Astrocyte (in vitro differentiated cells and primary cell): ENCODE measurements at regions not wholly inside any gene's neighbourhood (a gene's known extent, or its start where the extent isn't known, plus 50 kb on each side); places are given as distances from the start of the nearest gene placed in this dataset.

ENCODE experiments used
- DNase-seq: peaks from one replicate; pipeline ENCODE4 v3.0.0-alpha.2; 2010; ENCODE audit warnings: low read depth
- FAIRE-seq: peaks from 2 replicates; lab custom pipeline; 2011; peaks lifted over from hg19 to GRCh38; lab: Jason Lieb, UNC
- H2AFZ ChIP-seq: 2 replicates; pipeline ENCODE4 v1.6.0; 2012; ENCODE audit warnings: low read depth, low read length, inconsistent platforms
- H3K27ac ChIP-seq: 2 replicates; pipeline ENCODE4 v1.5.1; 2011; ENCODE audit warnings: low read depth, low read length, inconsistent platforms
- H3K27me3 ChIP-seq: 2 replicates; pipeline ENCODE4 v1.6.0; 2011; ENCODE audit warnings: low read length, inconsistent platforms; ENCODE audit not compliant: insufficient read depth
- H3K36me3 ChIP-seq: 2 replicates; pipeline ENCODE4 v1.5.1; 2011; ENCODE audit warnings: low read length, inconsistent platforms; ENCODE audit not compliant: insufficient read depth
- H3K4me1 ChIP-seq: 2 replicates; pipeline ENCODE4 v1.5.1; 2011; ENCODE audit warnings: low read length, inconsistent platforms; ENCODE audit not compliant: insufficient read depth
- H3K4me2 ChIP-seq: 2 replicates; pipeline ENCODE4 v1.6.0; 2012; ENCODE audit warnings: low read length, inconsistent platforms
- H3K4me3 ChIP-seq: 2 replicates; pipeline ENCODE4 v1.5.1; 2011; ENCODE audit warnings: low read depth, mild to moderate bottlenecking, low read length, inconsistent platforms; ENCODE audit not compliant: insufficient read depth
- H3K79me2 ChIP-seq: 2 replicates; pipeline ENCODE4 v1.6.0; 2012; ENCODE audit warnings: mild to moderate bottlenecking, low read length, inconsistent platforms; ENCODE audit not compliant: insufficient read depth
- H3K9ac ChIP-seq: 2 replicates; pipeline ENCODE4 v1.6.0; 2012; ENCODE audit warnings: mild to moderate bottlenecking, low read length, inconsistent platforms
- H3K9me3 ChIP-seq: 2 replicates; pipeline ENCODE4 v1.5.1; 2012; ENCODE audit warnings: low read depth, mild to moderate bottlenecking, low read length, inconsistent platforms; ENCODE audit not compliant: insufficient read depth
- H4K20me1 ChIP-seq: 2 replicates; pipeline ENCODE4 v1.6.0; 2012; ENCODE audit warnings: low read length, inconsistent platforms; ENCODE audit not compliant: insufficient read depth
- H3K27ac Mint-ChIP-seq: one replicate; pipeline ENCODE4 v1.8.0; 2021; ENCODE audit warnings: mild to moderate bottlenecking, mixed read lengths; ENCODE audit not compliant: unreplicated experiment
- H3K27me3 Mint-ChIP-seq: one replicate; pipeline ENCODE4 v1.8.0; 2021; ENCODE audit warnings: low read depth, mixed read lengths; ENCODE audit not compliant: unreplicated experiment
- H3K36me3 Mint-ChIP-seq: one replicate; pipeline ENCODE4 v1.8.0; 2021; ENCODE audit warnings: low read depth, mixed read lengths; ENCODE audit not compliant: unreplicated experiment
- H3K4me1 Mint-ChIP-seq: one replicate; pipeline ENCODE4 v1.8.0; 2021; ENCODE audit warnings: low read depth, mixed read lengths; ENCODE audit not compliant: unreplicated experiment
- H3K4me3 Mint-ChIP-seq: one replicate; pipeline ENCODE4 v1.8.0; 2021; ENCODE audit warnings: mild to moderate bottlenecking, moderate library complexity, mixed read lengths; ENCODE audit not compliant: unreplicated experiment
- H3K9me3 Mint-ChIP-seq: one replicate; pipeline ENCODE4 v1.8.0; 2021; ENCODE audit warnings: mild to moderate bottlenecking, mixed read lengths; ENCODE audit not compliant: unreplicated experiment
- CTCF ChIP-seq: IDR thresholded peaks from 2 replicates; pipeline ENCODE4 v1.5.1; 2011; ENCODE audit warnings: low read depth, mild to moderate bottlenecking, inconsistent platforms, low read length, moderate library complexity; ENCODE audit not compliant: insufficient read depth
- EZH2 ChIP-seq: IDR thresholded peaks from 2 replicates; pipeline ENCODE4 v1.6.1; 2012; ENCODE audit warnings: mild to moderate bottlenecking, low read length, inconsistent platforms; ENCODE audit not compliant: insufficient read depth

GRCh38 chr3:78279091-78279490 lies 1239.2 kb downstream of the ROBO2 start:
- H3K9ac ChIP-seq = no peak overlapping the region
- TF ChIP-seq EZH2 (no peak), CTCF (no peak)
- Mint-ChIP-seq H3K4me3 (no peak overlapping the region), H3K27me3 (no peaks in the 10 kb centered on the region), H3K9me3 (no peaks in the 10 kb centered on the region), H3K36me3 (no peaks in the 10 kb centered on the region), H3K27ac (no peak overlapping the region), H3K4me1 (no peaks in the 10 kb centered on the region)
- H3K36me3 ChIP-seq = no peaks in the 10 kb centered on the region
- no peaks in the 10 kb centered on the region for H4K20me1 ChIP-seq
- H3K4me1 ChIP-seq = no peaks in the 10 kb centered on the region
- DNase-seq (no peak), FAIRE-seq (no peak)
- H3K79me2 ChIP-seq = no peaks in the 10 kb centered on the region
- peak overlapping the region; percentile 17 for H2AFZ ChIP-seq
- no peaks in the 10 kb centered on the region for H3K9me3 ChIP-seq
- H3K27ac ChIP-seq = no peak overlapping the region
- H3K27me3 ChIP-seq = no peaks in the 10 kb centered on the region
- no peak overlapping the region for H3K4me2 ChIP-seq
- H3K4me3 ChIP-seq = no peak overlapping the region

GRCh38 chr3:78281381-78281780 lies 1241.5 kb downstream of the ROBO2 start:
- no peak for FAIRE-seq
- no peaks in the 10 kb centered on the region for H3K79me2 ChIP-seq

More at GRCh38 chr3:78281381-78281780, 1241.5 kb downstream of the ROBO2 start:
- H3K4me1 Mint-ChIP-seq = no peaks in the 10 kb centered on the region
- H3K9ac ChIP-seq = no peak overlapping the region
- no peak for DNase-seq
- no peak overlapping the region for H3K4me3 Mint-ChIP-seq
- H3K4me1 ChIP-seq = no peaks in the 10 kb centered on the region
- H3K9me3 Mint-ChIP-seq = no peaks in the 10 kb centered on the region
- H3K4me2 ChIP-seq = no peak overlapping the region
- no peak for TF ChIP-seq EZH2
- no peak for TF ChIP-seq CTCF
- no peaks in the 10 kb centered on the region for H3K9me3 ChIP-seq
- no peak overlapping the region for H2AFZ ChIP-seq
- no peaks in the 10 kb centered on the region for H4K20me1 ChIP-seq
- H3K27me3 ChIP-seq = no peaks in the 10 kb centered on the region
- H3K36me3 ChIP-seq = no peaks in the 10 kb centered on the region
- H3K4me3 ChIP-seq = no peak overlapping the region
- H3K27ac Mint-ChIP-seq = no peak overlapping the region
- H3K27ac ChIP-seq = no peak overlapping the region
- no peaks in the 10 kb centered on the region for H3K36me3 Mint-ChIP-seq
- H3K27me3 Mint-ChIP-seq = no peaks in the 10 kb centered on the region
